Sigmoid colon (tissue), 4 donors: ENCODE measurements at regions not wholly inside any gene's neighbourhood (a gene's known extent, or its start where the extent isn't known, plus 50 kb on each side); places are given as distances from the start of the nearest gene placed in this dataset.

ENCODE experiments used
- EP300 ChIP-seq, 4 donors: sonication (generic); formaldehyde crosslinking; IDR thresholded peaks; one replicate each; pipeline ENCODE4 v1.6.1; 2017; ENCODE audit warnings: antibody characterized with exemption in 4 of 4
- POLR2A ChIP-seq, 2 donors: fragments of 450-650 bp; IDR thresholded peaks; one replicate each; pipeline ENCODE4 v1.6.1; 2016; ENCODE audit warnings: antibody characterized with exemption in 2 of 2, mild to moderate bottlenecking in 2 of 2, moderate library complexity in 2 of 2
- POLR2AphosphoS5 ChIP-seq, 4 donors: sonication (generic); formaldehyde crosslinking; IDR thresholded peaks; one replicate each; pipeline ENCODE4 v1.6.1; 2017; ENCODE audit warnings: antibody characterized with exemption in 4 of 4
- TF ChIP-seq, protein P1 (sequence below), 4 experiments: fragments of 450-650 bp in 3 of 4; fragments of 200-600 bp in 1 of 4; IDR thresholded peaks; one replicate each; pipeline ENCODE4 v1.5.1; 2016 to 2019; ENCODE audit warnings: antibody characterized with exemption in 4 of 4, mild to moderate bottlenecking in 3 of 4, moderate library complexity in 2 of 4

DNA sequence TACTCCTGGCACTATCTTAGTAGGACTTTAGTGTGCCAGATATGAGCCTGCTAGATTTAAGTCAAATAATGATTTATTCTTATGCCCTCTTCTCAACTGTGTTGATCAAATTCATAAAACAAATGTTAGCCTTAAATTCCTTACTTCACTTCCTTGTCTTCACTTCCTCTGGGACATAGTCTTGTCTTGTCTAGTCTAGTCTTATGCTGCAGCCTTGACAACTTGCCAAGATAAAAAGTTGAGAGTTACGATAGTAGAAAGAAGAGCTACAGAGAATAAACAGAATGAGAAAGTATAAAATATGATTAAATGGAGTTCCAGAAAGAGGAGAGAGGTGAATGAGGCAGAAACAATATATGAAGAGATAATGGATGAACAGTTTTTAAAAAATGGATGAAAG is 378.1 kb downstream of the DAD1 start:
- TF ChIP-seq, protein P1, sequence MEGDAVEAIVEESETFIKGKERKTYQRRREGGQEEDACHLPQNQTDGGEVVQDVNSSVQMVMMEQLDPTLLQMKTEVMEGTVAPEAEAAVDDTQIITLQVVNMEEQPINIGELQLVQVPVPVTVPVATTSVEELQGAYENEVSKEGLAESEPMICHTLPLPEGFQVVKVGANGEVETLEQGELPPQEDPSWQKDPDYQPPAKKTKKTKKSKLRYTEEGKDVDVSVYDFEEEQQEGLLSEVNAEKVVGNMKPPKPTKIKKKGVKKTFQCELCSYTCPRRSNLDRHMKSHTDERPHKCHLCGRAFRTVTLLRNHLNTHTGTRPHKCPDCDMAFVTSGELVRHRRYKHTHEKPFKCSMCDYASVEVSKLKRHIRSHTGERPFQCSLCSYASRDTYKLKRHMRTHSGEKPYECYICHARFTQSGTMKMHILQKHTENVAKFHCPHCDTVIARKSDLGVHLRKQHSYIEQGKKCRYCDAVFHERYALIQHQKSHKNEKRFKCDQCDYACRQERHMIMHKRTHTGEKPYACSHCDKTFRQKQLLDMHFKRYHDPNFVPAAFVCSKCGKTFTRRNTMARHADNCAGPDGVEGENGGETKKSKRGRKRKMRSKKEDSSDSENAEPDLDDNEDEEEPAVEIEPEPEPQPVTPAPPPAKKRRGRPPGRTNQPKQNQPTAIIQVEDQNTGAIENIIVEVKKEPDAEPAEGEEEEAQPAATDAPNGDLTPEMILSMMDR (IDR thresholded peaks at IDR 0.05): no peak
- no peak for TF ChIP-seq EP300 (IDR thresholded peaks at IDR 0.05)
- no peak for TF ChIP-seq POLR2A (IDR thresholded peaks at IDR 0.05)
- no peak for TF ChIP-seq POLR2AphosphoS5 (IDR thresholded peaks at IDR 0.05)
